SKM-1 treated with dmso at 0.1 percent for 144 hours (cell line): ENCODE measurements at regions not wholly inside any gene's neighbourhood (a gene's known extent, or its start where the extent isn't known, plus 50 kb on each side); places are given as distances from the start of the nearest gene placed in this dataset.
"Not testable (repeated sequence)": the region's sequence is repeated elsewhere in the genome, so short reads cannot be mapped to it uniquely, and the experiment has no call there.

Source experiments
- DNase-seq: peaks from one replicate; lab custom pipeline; 2025; ENCODE audit not compliant: unreplicated experiment; lab: John Stamatoyannopoulos, UW

GRCh38 chr3:130800829-130801228, 54.2 kb upstream of the PIK3R4 start:
- no peak for DNase-seq

GRCh38 chr3:130801473-130801872, 54.8 kb upstream of the PIK3R4 start:
- DNase-seq, result no peak

- DNase-seq, result no peak
These were observed 64.9 kb upstream of the PIK3R4 start for GRCh38 chr3:130811557-130811956.

- no peak for DNase-seq
These were observed 68.3 kb upstream of the PIK3R4 start for GRCh38 chr3:130814691-130815472.

GRCh38 chr3:130816561-130817445, 70.2 kb upstream of the PIK3R4 start:
- DNase-seq, result no peak

- DNase-seq, result not testable (repeated sequence)
These were observed 71.4 kb upstream of the PIK3R4 start for GRCh38 chr3:130818066-130818465.

GRCh38 chr3:130820976-130821375, 72.9 kb upstream of the ATP2C1 start:
- peak; percentile 80 for DNase-seq

GRCh38 chr3:130821806-130822205, 72.1 kb upstream of the ATP2C1 start:
- no peak for DNase-seq

- no peak for DNase-seq
These were observed 70.5 kb upstream of the ATP2C1 start for GRCh38 chr3:130823241-130823884.

GRCh38 chr3:130823996-130824395, 69.9 kb upstream of the ATP2C1 start:
- DNase-seq, result no peak

GRCh38 chr3:130825762-130826299, 68.1 kb upstream of the ATP2C1 start:
- DNase-seq, result no peak

- DNase-seq, result no peak
These were observed 67.2 kb upstream of the ATP2C1 start for GRCh38 chr3:130826516-130827182.

GRCh38 chr3:130827486-130827885, 66.4 kb upstream of the ATP2C1 start:
- DNase-seq, result no peak

GRCh38 chr3:130828948-130829947, 64.6 kb upstream of the ATP2C1 start:
- no peak for DNase-seq

- DNase-seq, result no peak
These were observed 62.0 kb upstream of the ATP2C1 start for GRCh38 chr3:130831719-130832400.

- not testable (repeated sequence) for DNase-seq
These were observed 61.5 kb upstream of the ATP2C1 start for GRCh38 chr3:130832401-130832746.

- no peak for DNase-seq
These were observed 59.4 kb upstream of the ATP2C1 start for GRCh38 chr3:130834476-130834875.

- DNase-seq, result no peak
These were observed 58.4 kb upstream of the ATP2C1 start for GRCh38 chr3:130835483-130835882.
